PC-9 (cell line): ENCODE measurements at regions not wholly inside any gene's neighbourhood (a gene's known extent, or its start where the extent isn't known, plus 50 kb on each side); places are given as distances from the start of the nearest gene placed in this dataset.

ENCODE experiments used
- BruUV-seq: library from RNA; stranded (reverse); fragments of 400-500 nt; replicated peaks from 2 replicates; lab custom pipeline; 2021; lab: Mats Ljungman, UMichigan
- CTCF ChIA-PET: fragments of 300-600 bp; sonication (Branson Sonifier 250); formaldehyde crosslinking; loops from one replicate; lab custom pipeline; 2022; ENCODE audit warnings: antibody characterized with exemption; lab: Charles Lee
- POLR2A ChIA-PET: fragments of 300-600 bp; sonication (Branson Sonifier 250); formaldehyde crosslinking; loops from one replicate; lab custom pipeline; 2022; ENCODE audit warnings: antibody characterized with exemption; ENCODE audit not compliant: unreplicated experiment; lab: Charles Lee
- DNase-seq, 2 experiments: peaks; one replicate each; pipeline versions ENCODE4 v3.0.0 to v3.0.0-alpha.2; 2015 to 2022; ENCODE audit warnings: mixed read lengths in 1 of 2
- H2AFZ ChIP-seq: fragments of 200-600 bp; sonication (generic); 2 replicates; pipeline ENCODE4 v1.8.1; 2017; ENCODE audit warnings: antibody characterized with exemption
- H3F3A ChIP-seq: fragments of 200-600 bp; sonication (generic); 2 replicates; pipeline ENCODE4 v1.8.1; 2017; ENCODE audit warnings: antibody characterized with exemption, mild to moderate bottlenecking, low read depth; ENCODE audit not compliant: insufficient read depth
- H3K27ac ChIP-seq: fragments of 200-600 bp; sonication (generic); 2 replicates; pipeline ENCODE4 v1.6.1; 2016; ENCODE audit warnings: mixed run types
- H3K27me3 ChIP-seq: fragments of 200-600 bp; sonication (generic); 2 replicates; pipeline ENCODE4 v1.6.1; 2016; ENCODE audit warnings: low read depth, mixed run types; ENCODE audit not compliant: insufficient read depth
- H3K36me3 ChIP-seq: fragments of 200-600 bp; sonication (generic); 2 replicates; pipeline ENCODE4 v1.6.1; 2016; ENCODE audit warnings: low read depth, mixed run types
- H3K4me1 ChIP-seq: fragments of 200-600 bp; sonication (generic); replicated peaks from 2 replicates; pipeline ENCODE4 v1.6.1; 2016; ENCODE audit warnings: mixed run types; ENCODE audit not compliant: insufficient read depth
- H3K4me2 ChIP-seq: fragments of 200-600 bp; sonication (generic); 2 replicates; pipeline ENCODE4 v1.6.1; 2017; ENCODE audit warnings: mixed run types
- H3K4me3 ChIP-seq: fragments of 200-600 bp; sonication (generic); 2 replicates; pipeline ENCODE4 v1.6.1; 2016; ENCODE audit warnings: mixed run types
- H3K79me2 ChIP-seq: fragments of 200-600 bp; sonication (generic); 2 replicates; pipeline ENCODE4 v1.6.1; 2017; ENCODE audit warnings: low read depth, mixed run types
- H3K9me2 ChIP-seq: fragments of 200-600 bp; sonication (generic); 2 replicates; pipeline ENCODE4 v1.8.1; 2017; ENCODE audit warnings: mild to moderate bottlenecking; ENCODE audit not compliant: insufficient read depth
- H3K9me3 ChIP-seq: fragments of 200-600 bp; sonication (generic); 2 replicates; pipeline ENCODE4 v1.8.1; 2016; ENCODE audit warnings: low read depth; ENCODE audit not compliant: insufficient read depth
- H4K20me1 ChIP-seq: fragments of 200-600 bp; sonication (generic); 2 replicates; pipeline ENCODE4 v1.8.1; 2017; ENCODE audit not compliant: insufficient read depth
- CTCF ChIP-seq: fragments of 200-600 bp; sonication (generic); conservative IDR thresholded peaks from 2 replicates; pipeline ENCODE4 v1.6.1; 2017; ENCODE audit warnings: mixed run types, antibody characterized with exemption, mild to moderate bottlenecking, moderate library complexity
- EZH2 ChIP-seq: fragments of 200-600 bp; sonication (generic); IDR thresholded peaks from 2 replicates; pipeline ENCODE4 v1.8.0; 2017; ENCODE audit warnings: antibody characterized with exemption, low read depth
- intact Hi-C: fragments of 100-400 bp; cut with micrococcal nuclease; formaldehyde crosslinking; loops from one replicate; pipeline ENCODE4 v1.10.0; 2022; ENCODE audit not compliant: unreplicated experiment

- H2AFZ ChIP-seq = no peak overlapping the region
- TF ChIP-seq CTCF (no peak), EZH2 (no peak)
- H3K36me3 ChIP-seq = no peaks in the 10 kb centered on the region
- no peak overlapping the region for H3K27ac ChIP-seq
- no peak for DNase-seq
- H3K4me1 ChIP-seq = no peaks in the 10 kb centered on the region
- BruUV-seq = no TSS peak
- peaks cover 3% of the 10 kb centered on the region; the same call in 1 of the 2 replicates for H4K20me1 ChIP-seq
- peaks cover 100% of the 10 kb centered on the region for H3K27me3 ChIP-seq
- CTCF ChIA-PET = no interaction called here
- no peaks in the 10 kb centered on the region for H3F3A ChIP-seq
- POLR2A ChIA-PET = no interaction called here
- intact Hi-C loops = no loop called here
- no peaks in the 10 kb centered on the region for H3K9me2 ChIP-seq
- H3K4me2 ChIP-seq = no peak overlapping the region
- no peaks in the 10 kb centered on the region for H3K9me3 ChIP-seq
- no peaks in the 10 kb centered on the region for H3K79me2 ChIP-seq
- no peak overlapping the region for H3K4me3 ChIP-seq
These were observed 926.3 kb downstream of the BRD1 start for GRCh38 chr22:48901324-48901723.

GRCh38 chr22:48900626-48901025 is 927.0 kb downstream of the BRD1 start:
- intact Hi-C loops = no loop called here
- ChIA-PET CTCF (no interaction called here), POLR2A (no interaction called here)
- BruUV-seq = no TSS peak
- no peak overlapping the region for H3K4me2 ChIP-seq
- H3K27me3 ChIP-seq = peaks cover 98% of the 10 kb centered on the region
- H3K9me2 ChIP-seq = no peaks in the 10 kb centered on the region
- no peaks in the 10 kb centered on the region for H3K9me3 ChIP-seq
- no peak overlapping the region for H3K27ac ChIP-seq
- H3K36me3 ChIP-seq = no peaks in the 10 kb centered on the region
- no peaks in the 10 kb centered on the region for H3K79me2 ChIP-seq
- H3K4me3 ChIP-seq = no peak overlapping the region
- peaks cover 3% of the 10 kb centered on the region; the same call in 1 of the 2 replicates for H4K20me1 ChIP-seq
- no peaks in the 10 kb centered on the region for H3F3A ChIP-seq
- no peaks in the 10 kb centered on the region for H3K4me1 ChIP-seq
- TF ChIP-seq EZH2 = no peak
- no peak for DNase-seq
- no peak overlapping the region for H2AFZ ChIP-seq

GRCh38 chr22:48900327-48900597 is 927.4 kb downstream of the BRD1 start:
- CTCF ChIA-PET = no interaction called here
- no TSS peak for BruUV-seq

More at GRCh38 chr22:48900327-48900597, 927.4 kb downstream of the BRD1 start:
- intact Hi-C loops = no loop called here
- H3K79me2 ChIP-seq = no peaks in the 10 kb centered on the region
- DNase-seq = no peak
- POLR2A ChIA-PET = no interaction called here
- H3K4me2 ChIP-seq = no peak overlapping the region
- H3K4me1 ChIP-seq = no peaks in the 10 kb centered on the region
- H3K27ac ChIP-seq = no peak overlapping the region
- H3K27me3 ChIP-seq = peaks cover 98% of the 10 kb centered on the region
- no peaks in the 10 kb centered on the region for H3K9me2 ChIP-seq
- H4K20me1 ChIP-seq = peaks cover 3% of the 10 kb centered on the region; the same call in 1 of the 2 replicates
- no peaks in the 10 kb centered on the region for H3K36me3 ChIP-seq
- no peaks in the 10 kb centered on the region for H3F3A ChIP-seq
- no peaks in the 10 kb centered on the region for H3K9me3 ChIP-seq
- no peak overlapping the region for H2AFZ ChIP-seq
- H3K4me3 ChIP-seq = no peak overlapping the region
- 0 out of 2 replicates have a peak, but pooled peaks have one; percentile 71 for TF ChIP-seq EZH2
- no peak for TF ChIP-seq CTCF
